HG03565 (cell line): ENCODE measurements at regions not wholly inside any gene's neighbourhood (a gene's known extent, or its start where the extent isn't known, plus 50 kb on each side); places are given as distances from the start of the nearest gene placed in this dataset.
"Not testable (repeated sequence)": the region's sequence is repeated elsewhere in the genome, so short reads cannot be mapped to it uniquely, and the experiment has no call there.

Experiments
- ATAC-seq: cut with Tn5 transposase; IDR thresholded peaks from one replicate; pipeline ENCODE4 v1.9.1; 2021; ENCODE audit warnings: mild to moderate bottlenecking, moderate library complexity; ENCODE audit not compliant: unreplicated experiment

- ATAC-seq, result no peak
These were observed 205.9 kb upstream of the ECI2 start for GRCh38 chr6:4341078-4341797.

- ATAC-seq, result no peak
These were observed 205.2 kb upstream of the ECI2 start for GRCh38 chr6:4340544-4340943.

GRCh38 chr6:4338884-4339283 is 203.5 kb upstream of the ECI2 start:
- no peak for ATAC-seq

- ATAC-seq, result no peak
These were observed 201.5 kb upstream of the ECI2 start for GRCh38 chr6:4336778-4337442.

- no peak for ATAC-seq
These were observed 200.7 kb upstream of the ECI2 start for GRCh38 chr6:4336084-4336483.

GRCh38 chr6:4334158-4334740 is 198.9 kb upstream of the ECI2 start:
- not testable (repeated sequence) for ATAC-seq

- no peak for ATAC-seq
These were observed 192.5 kb upstream of the ECI2 start for GRCh38 chr6:4327841-4328240.

- ATAC-seq, result no peak
These were observed 189.4 kb upstream of the ECI2 start for GRCh38 chr6:4324746-4325145.

GRCh38 chr6:4323322-4323721 is 187.9 kb upstream of the ECI2 start:
- ATAC-seq, result no peak

- ATAC-seq, result no peak
These were observed 187.5 kb upstream of the ECI2 start for GRCh38 chr6:4322846-4323309.

GRCh38 chr6:4322134-4322845 is 186.9 kb upstream of the ECI2 start:
- no peak for ATAC-seq

- ATAC-seq, result no peak
These were observed 185.5 kb upstream of the ECI2 start for GRCh38 chr6:4320860-4321259.

- no peak for ATAC-seq
These were observed 184.8 kb upstream of the ECI2 start for GRCh38 chr6:4319981-4320683.

- ATAC-seq, result no peak
These were observed 182.9 kb upstream of the ECI2 start for GRCh38 chr6:4318321-4318720.

- no peak for ATAC-seq
These were observed 181.6 kb upstream of the ECI2 start for GRCh38 chr6:4316867-4317400.

- no peak for ATAC-seq
These were observed 178.9 kb upstream of the ECI2 start for GRCh38 chr6:4314201-4314707.

- ATAC-seq, result no peak
These were observed 177.8 kb upstream of the ECI2 start for GRCh38 chr6:4313044-4313686.

GRCh38 chr6:4311976-4312860 is 176.8 kb upstream of the ECI2 start:
- ATAC-seq, result no peak

- ATAC-seq, result no peak
These were observed 174.2 kb upstream of the ECI2 start for GRCh38 chr6:4309540-4309939.
